ENCODE measurements at regions not wholly inside any gene's neighbourhood (a gene's known extent, or its start where the extent isn't known, plus 50 kb on each side); places are given as distances from the start of the nearest gene placed in this dataset.

DNA sequence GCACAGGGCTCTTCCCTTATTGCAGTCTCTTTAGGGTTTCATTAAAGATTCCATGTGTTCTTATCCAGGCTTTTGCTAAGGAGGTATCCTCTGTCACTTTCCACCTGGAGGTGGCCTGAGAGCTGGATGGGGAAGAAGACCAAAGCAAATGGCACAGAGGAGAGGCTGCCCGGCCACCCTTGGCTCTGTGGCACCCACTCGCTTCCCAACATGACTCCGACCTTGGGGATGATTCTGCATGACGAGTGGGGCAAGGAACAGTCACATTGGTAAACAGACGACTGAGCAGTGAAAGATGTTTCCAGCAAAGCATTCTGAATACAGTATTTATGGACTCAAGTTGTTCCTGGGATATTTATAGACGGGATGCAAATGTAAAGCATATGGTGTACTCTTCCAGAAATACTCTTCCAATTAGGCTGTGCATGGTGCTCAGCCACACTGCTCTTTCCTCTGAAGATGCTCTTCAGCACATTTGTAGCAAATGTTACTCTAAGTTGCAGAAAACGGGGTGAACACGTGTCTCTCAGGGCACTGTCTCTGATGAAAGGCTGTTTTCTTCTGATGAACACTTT is 377.1 kb upstream of the HS6ST1 start:
- H3K4me3 ChIP-seq: no peak overlapping the region
- TF ChIP-seq, protein P1, sequence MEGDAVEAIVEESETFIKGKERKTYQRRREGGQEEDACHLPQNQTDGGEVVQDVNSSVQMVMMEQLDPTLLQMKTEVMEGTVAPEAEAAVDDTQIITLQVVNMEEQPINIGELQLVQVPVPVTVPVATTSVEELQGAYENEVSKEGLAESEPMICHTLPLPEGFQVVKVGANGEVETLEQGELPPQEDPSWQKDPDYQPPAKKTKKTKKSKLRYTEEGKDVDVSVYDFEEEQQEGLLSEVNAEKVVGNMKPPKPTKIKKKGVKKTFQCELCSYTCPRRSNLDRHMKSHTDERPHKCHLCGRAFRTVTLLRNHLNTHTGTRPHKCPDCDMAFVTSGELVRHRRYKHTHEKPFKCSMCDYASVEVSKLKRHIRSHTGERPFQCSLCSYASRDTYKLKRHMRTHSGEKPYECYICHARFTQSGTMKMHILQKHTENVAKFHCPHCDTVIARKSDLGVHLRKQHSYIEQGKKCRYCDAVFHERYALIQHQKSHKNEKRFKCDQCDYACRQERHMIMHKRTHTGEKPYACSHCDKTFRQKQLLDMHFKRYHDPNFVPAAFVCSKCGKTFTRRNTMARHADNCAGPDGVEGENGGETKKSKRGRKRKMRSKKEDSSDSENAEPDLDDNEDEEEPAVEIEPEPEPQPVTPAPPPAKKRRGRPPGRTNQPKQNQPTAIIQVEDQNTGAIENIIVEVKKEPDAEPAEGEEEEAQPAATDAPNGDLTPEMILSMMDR (IDR thresholded peaks at IDR 0.05): no peak
- no peak for DNase-seq (ENCODE audit: low spot score)
- no peak overlapping the region for H3K27ac ChIP-seq

DNA sequence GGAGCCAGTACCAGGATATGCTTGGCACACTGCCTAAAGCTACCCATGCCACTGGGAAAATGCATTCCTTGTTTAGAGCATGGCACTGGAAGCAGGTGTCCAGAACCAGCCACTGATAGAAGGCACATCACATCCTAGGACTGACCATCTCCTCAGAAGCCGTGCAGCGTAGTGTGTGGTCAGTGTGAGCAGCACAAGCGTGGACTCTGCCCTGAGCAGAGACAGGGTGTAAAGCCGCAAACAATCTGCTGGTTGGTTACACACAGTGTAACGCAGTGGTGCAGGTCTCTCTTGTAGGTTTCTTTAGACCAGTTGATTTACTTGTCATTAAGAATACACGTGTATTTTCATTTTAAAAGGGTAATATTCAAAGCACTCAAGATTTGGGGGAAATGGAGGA is 377.8 kb upstream of the HS6ST1 start:
- no peak for DNase-seq (ENCODE audit: low spot score)
- TF ChIP-seq, protein P1 (IDR thresholded peaks at IDR 0.05): no peak
- Histone ChIP-seq H3K4me3 (no peak overlapping the region), H3K27ac (no peak overlapping the region)

DNA sequence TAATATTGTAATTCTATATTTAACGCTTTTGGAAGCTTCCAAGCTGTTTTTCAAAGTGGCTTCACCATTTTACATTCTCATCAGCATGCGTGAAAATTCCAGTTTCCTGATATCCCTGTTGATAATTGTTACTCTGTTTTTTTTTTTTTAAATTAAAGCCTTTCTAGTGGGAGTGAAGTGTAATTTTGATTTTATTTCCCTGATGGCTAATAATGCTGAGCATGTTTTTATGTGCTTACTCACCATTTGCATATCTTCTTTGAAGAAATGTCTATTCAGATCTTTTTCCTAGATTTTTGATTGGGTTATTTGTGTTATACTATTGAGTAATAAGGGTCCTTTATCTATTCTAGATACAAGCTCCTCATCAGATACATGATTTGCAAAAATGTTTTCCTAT is 382.8 kb upstream of the HS6ST1 start:
- no peak overlapping the region for H3K27ac ChIP-seq
- no peak overlapping the region for H3K4me3 ChIP-seq
- TF ChIP-seq, protein P1 (IDR thresholded peaks at IDR 0.05): no peak
- no peak for DNase-seq (ENCODE audit: low spot score)

DNA sequence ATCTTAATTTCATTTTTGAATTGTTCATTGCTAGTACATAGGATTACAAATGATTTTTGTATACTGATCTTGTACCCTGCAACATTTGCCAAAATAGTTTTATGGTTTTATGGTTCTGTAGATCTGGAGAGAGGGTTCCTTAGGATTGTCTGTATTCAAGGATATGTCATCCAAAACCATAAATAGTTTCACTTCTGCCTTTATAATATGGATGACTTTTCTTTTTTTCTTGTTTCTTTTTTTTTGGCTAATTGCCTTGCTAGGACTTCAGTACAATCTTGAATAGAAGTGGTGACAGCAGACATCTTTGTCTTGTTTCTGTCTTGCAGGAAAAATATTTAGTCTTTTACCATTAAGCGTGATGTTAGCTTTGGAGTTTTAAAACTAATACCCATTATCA is 383.9 kb upstream of the HS6ST1 start:
- DNase-seq (ENCODE audit: low spot score): no peak
- TF ChIP-seq, protein P1 (IDR thresholded peaks at IDR 0.05): no peak
- H3K4me3 ChIP-seq: no peak overlapping the region
- no peak overlapping the region for H3K27ac ChIP-seq

DNA sequence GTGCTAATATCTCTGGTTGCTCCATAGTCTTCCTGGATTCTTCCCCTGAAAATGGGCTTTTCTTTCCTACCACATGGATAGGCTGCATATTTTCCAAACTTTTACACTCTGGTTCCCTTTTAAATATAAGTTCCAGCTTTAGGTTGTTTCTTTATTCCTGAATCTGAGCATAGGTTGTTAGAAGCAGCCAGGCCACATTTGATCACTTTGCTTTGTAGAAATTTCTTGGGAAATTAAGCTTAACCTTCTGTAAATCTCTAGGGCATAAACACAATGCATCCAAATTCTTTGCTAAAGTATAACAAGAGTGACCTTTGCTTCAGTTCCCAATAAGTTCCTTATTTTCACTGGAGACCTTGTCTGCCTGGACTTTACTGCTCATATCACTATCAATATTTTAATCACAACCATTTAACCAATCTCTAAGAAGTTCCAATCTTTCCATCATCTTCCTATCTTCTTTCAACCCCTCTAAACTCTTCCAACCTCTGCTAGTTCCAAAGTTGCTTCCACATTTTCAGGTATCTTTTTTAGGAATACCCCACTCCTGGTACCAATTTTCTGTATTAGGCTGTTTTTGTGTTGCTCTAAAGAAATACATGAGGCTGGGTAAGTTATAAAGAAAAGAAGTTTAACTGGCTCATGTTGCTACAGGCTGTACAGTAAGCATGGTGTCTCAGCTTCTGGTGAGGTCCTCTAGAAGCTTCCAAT is 389.6 kb upstream of the HS6ST1 start:
- Histone ChIP-seq H3K4me3 (no peak overlapping the region), H3K27ac (no peak overlapping the region)
- TF ChIP-seq, protein P1 (IDR thresholded peaks at IDR 0.05): no peak
- no peak for DNase-seq (ENCODE audit: low spot score)

DNA sequence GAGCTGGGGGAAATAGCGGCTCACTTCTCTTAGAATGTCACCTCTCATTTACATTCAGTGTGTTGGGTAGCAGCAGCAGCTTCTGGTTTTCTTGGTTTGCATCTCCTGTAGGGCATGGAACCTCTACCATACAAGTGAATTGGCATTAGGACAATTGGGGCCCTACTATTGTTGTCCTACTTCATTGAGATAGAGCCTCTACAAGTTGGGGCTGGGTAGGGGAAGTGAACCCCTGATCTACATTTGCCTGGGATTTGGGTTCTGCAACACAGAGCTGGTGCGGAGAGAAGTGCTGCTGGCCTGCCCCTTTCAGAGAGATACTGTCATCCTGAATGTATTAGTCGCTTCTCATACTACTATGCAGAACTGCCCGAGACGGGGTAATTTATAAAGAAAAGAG is 391.6 kb upstream of the HS6ST1 start:
- DNase-seq (ENCODE audit: low spot score): peak; percentile 11
- Histone ChIP-seq H3K4me3 (no peak overlapping the region), H3K27ac (no peak overlapping the region)
- TF ChIP-seq, protein P1 (IDR thresholded peaks at IDR 0.05): no peak

DNA sequence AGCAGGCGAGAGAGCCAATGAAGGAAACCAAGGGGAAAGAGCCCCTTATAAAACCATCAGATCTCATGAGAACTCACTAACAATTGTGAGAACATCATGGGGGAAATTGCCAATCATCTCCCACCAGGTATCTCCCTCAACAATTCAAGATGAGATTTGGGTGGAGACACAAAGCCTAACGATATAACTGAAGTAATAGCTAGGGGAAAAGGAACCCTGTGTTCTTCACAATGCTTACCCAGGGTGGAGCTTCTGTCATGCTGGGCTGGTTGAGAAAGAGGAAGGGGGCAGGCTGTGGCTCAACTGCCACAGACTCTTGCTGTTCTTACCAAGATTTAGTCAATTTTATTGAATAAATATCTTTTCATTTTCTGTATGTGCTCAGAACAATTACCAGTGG is 392.1 kb upstream of the HS6ST1 start:
- H3K27ac ChIP-seq: no peak overlapping the region
- H3K4me3 ChIP-seq: no peak overlapping the region
- TF ChIP-seq, protein P1 (IDR thresholded peaks at IDR 0.05): no peak
- peak; percentile 17 for DNase-seq (ENCODE audit: low spot score)

All from coronary artery (tissue), 2 donors.